Panc1 (cell line): ENCODE measurements at regions not wholly inside any gene's neighbourhood (a gene's known extent, or its start where the extent isn't known, plus 50 kb on each side); places are given as distances from the start of the nearest gene placed in this dataset.

Experiments
- ATAC-seq: fragments of 200-7000 bp; cut with Tn5 transposase; 2 replicates; pipeline ENCODE4 v1.9.1; 2020; ENCODE audit warnings: mild to moderate bottlenecking, moderate library complexity
- BruUV-seq: library from RNA; stranded (reverse); fragments of 400-500 nt; replicated peaks from 2 replicates; lab custom pipeline; 2021; lab: Mats Ljungman, UMichigan
- CTCF ChIA-PET: fragments of 300-600 bp; sonication (Branson Sonifier 250); formaldehyde crosslinking; loops from one replicate; lab custom pipeline; 2022; ENCODE audit warnings: antibody characterized with exemption; lab: Charles Lee
- POLR2A ChIA-PET: fragments of 300-600 bp; sonication (Branson Sonifier 250); formaldehyde crosslinking; loops from one replicate; lab custom pipeline; 2022; ENCODE audit warnings: antibody characterized with exemption; lab: Charles Lee
- DNase-seq: peaks from one replicate; pipeline ENCODE4 v3.0.0-alpha.2; 2010; ENCODE audit warnings: low read depth, low spot score
- H3K27ac ChIP-seq: 2 replicates; pipeline ENCODE4 v1.5.1; 2011; ENCODE audit warnings: mild to moderate bottlenecking, low read length, inconsistent platforms
- H3K27me3 ChIP-seq: fragments of 200-500 bp; sonication (Bioruptor generic); 2 replicates; pipeline ENCODE4 v1.6.0; 2014; ENCODE audit warnings: low read length, inconsistent platforms; ENCODE audit not compliant: control insufficient read depth, insufficient read depth
- H3K36me3 ChIP-seq: fragments of 200-500 bp; sonication (Bioruptor generic); 2 replicates; pipeline ENCODE4 v1.5.1; 2014; ENCODE audit warnings: inconsistent platforms, mild to moderate bottlenecking, low read length, moderate library complexity; ENCODE audit not compliant: control insufficient read depth, insufficient read depth
- H3K4me1 ChIP-seq: 2 replicates; pipeline ENCODE4 v1.5.1; 2011; ENCODE audit warnings: inconsistent platforms, mild to moderate bottlenecking, low read length, moderate library complexity; ENCODE audit not compliant: control insufficient read depth, insufficient read depth
- H3K4me3 ChIP-seq, 2 experiments: 2 replicates each; pipeline ENCODE4 v1.5.1; 2011 to 2012; ENCODE audit warnings: low read depth in 2 of 2, low read length in 2 of 2, mild to moderate bottlenecking in 2 of 2, inconsistent platforms in 1 of 2, moderate library complexity in 1 of 2
- H3K9me3 ChIP-seq: fragments of 200-500 bp; sonication (Bioruptor generic); 2 replicates; pipeline ENCODE4 v1.5.1; 2014; ENCODE audit warnings: low read depth, mild to moderate bottlenecking, inconsistent platforms, low read length, moderate library complexity; ENCODE audit not compliant: control insufficient read depth, insufficient read depth
- CTCF ChIP-seq: fragments of 450-650 bp; IDR thresholded peaks from 2 replicates; pipeline ENCODE4 v1.5.1; 2017; ENCODE audit warnings: mild to moderate bottlenecking
- POLR2AphosphoS5 ChIP-seq: IDR thresholded peaks from 2 replicates; pipeline ENCODE4 v1.6.1; 2012; ENCODE audit warnings: mild to moderate bottlenecking, low read depth, low read length, moderate library complexity
- REST ChIP-seq, 2 experiments: IDR thresholded peaks; 2 replicates each; pipeline ENCODE4 v1.6.1; 2011 to 2012; ENCODE audit warnings: low read depth in 2 of 2, control low read depth in 1 of 2, low read length in 1 of 2, mild to moderate bottlenecking in 1 of 2, moderate library complexity in 1 of 2; ENCODE audit not compliant: insufficient read depth in 1 of 2
- SIN3A ChIP-seq: IDR thresholded peaks from 2 replicates; pipeline ENCODE4 v1.6.1; 2012; ENCODE audit warnings: low read depth, mild to moderate bottlenecking, low read length, moderate library complexity, borderline replicate concordance; ENCODE audit not compliant: insufficient read depth
- TCF7L2 ChIP-seq: IDR thresholded peaks from 2 replicates; pipeline ENCODE4 v1.6.1; 2011; ENCODE audit warnings: mild to moderate bottlenecking, low read depth, low read length, inconsistent platforms
- in situ Hi-C: cut with HindIII; loops from 2 replicates; pipeline ENCODE4 v1.10.0; 2016; ENCODE audit warnings: low sequenced_read_pairs, low pct_unique_long_range_greater_than_20kb
- intact Hi-C: fragments of 100-400 bp; cut with micrococcal nuclease; formaldehyde crosslinking; loops from one replicate; pipeline ENCODE4 v1.10.0; 2022; ENCODE audit not compliant: unreplicated experiment

GRCh38 chr18:59842947-59843346 lies 56.8 kb upstream of the PMAIP1 start:
- in situ Hi-C loops = no loop called here

GRCh38 chr18:59839931-59840685 lies 59.7 kb upstream of the PMAIP1 start:
- Histone ChIP-seq H3K4me3 (no peak overlapping the region), H3K9me3 (no peaks in the 10 kb centered on the region), H3K4me1 (no peaks in the 10 kb centered on the region), H3K36me3 (no peaks in the 10 kb centered on the region), H3K27ac (no peak overlapping the region), H3K27me3 (no peaks in the 10 kb centered on the region)
- ChIA-PET POLR2A (no interaction called here), CTCF (interaction anchor here (0.5 kb wide), 1 partner anchor 412 kb away, joined by 5 read pairs; no protein-coding TSS in a partner anchor)
- ATAC-seq (no peak), DNase-seq (no peak)
- in situ Hi-C loops = no loop called here
- BruUV-seq = no TSS peak
- intact Hi-C loops = loop anchor here (10.0 kb wide), 1 partner anchor 115 kb away; no protein-coding TSS in a partner anchor
- TF ChIP-seq POLR2AphosphoS5 (no peak), REST (IDR thresholded peaks at IDR 0.05; ENCODE audit: insufficient read depth in 1 of 2, low read depth in 2 of 2, low read length in 1 of 2) (no peak), TCF7L2 (no peak), SIN3A (no peak), CTCF (no peak; the same call in 1 of the 2 replicates)

More at GRCh38 chr18:59842947-59843346, 56.8 kb upstream of the PMAIP1 start:
- Histone ChIP-seq H3K9me3 (no peaks in the 10 kb centered on the region), H3K4me1 (no peaks in the 10 kb centered on the region), H3K27me3 (no peaks in the 10 kb centered on the region), H3K27ac (no peak overlapping the region), H3K4me3 (no peak overlapping the region), H3K36me3 (no peaks in the 10 kb centered on the region)
- no peak for TF ChIP-seq POLR2AphosphoS5
- no peak for TF ChIP-seq CTCF
- no peak for TF ChIP-seq SIN3A
- TF ChIP-seq TCF7L2 = no peak
- no peak for TF ChIP-seq REST (IDR thresholded peaks at IDR 0.05; ENCODE audit: insufficient read depth in 1 of 2, low read depth in 2 of 2, low read length in 1 of 2)
- BruUV-seq = no TSS peak
- ChIA-PET POLR2A (interaction anchor here (0.5 kb wide), 1 partner anchor 50 kb away, joined by 3 read pairs; no protein-coding TSS in a partner anchor), CTCF (no interaction called here)
- intact Hi-C loops = no loop called here
- no peak for DNase-seq
- ATAC-seq = no peak
